Right lobe of liver (tissue), 4 donors: ENCODE measurements at regions not wholly inside any gene's neighbourhood (a gene's known extent, or its start where the extent isn't known, plus 50 kb on each side); places are given as distances from the start of the nearest gene placed in this dataset.

Experiments used
- CTCF ChIP-seq, 4 donors: fragments of 200-600 bp in 3 of 4; fragments of 450-650 bp in 1 of 4; IDR thresholded peaks; one replicate each; pipeline versions ENCODE4 v1.5.1 to v1.8.0; 2016 to 2022; ENCODE audit warnings: antibody characterized with exemption in 4 of 4, mild to moderate bottlenecking in 2 of 4
- POLR2A ChIP-seq: fragments of 450-650 bp; IDR thresholded peaks from one replicate; pipeline ENCODE4 v1.6.1; 2017; ENCODE audit warnings: antibody characterized with exemption, mild to moderate bottlenecking
- donor health status: DM: no; HTN: no; CAD: no.
- donor health status: DM: no; HTN: no; CAD: no.
- donor health status: DM: no; HTN: yes; CAD: no.

- TF ChIP-seq CTCF (IDR thresholded peaks at IDR 0.05), result no peak
- TF ChIP-seq POLR2A, result no peak
These were observed 101.0 kb downstream of the ZIC5 start for GRCh38 chr13:99870541-99870940.
